Keratinocyte (primary cell): ENCODE measurements at regions not wholly inside any gene's neighbourhood (a gene's known extent, or its start where the extent isn't known, plus 50 kb on each side); places are given as distances from the start of the nearest gene placed in this dataset.

Experiments
- CTCF ChIP-seq, 3 experiments: IDR thresholded peaks in 1 of 3; conservative IDR thresholded peaks in 1 of 3; optimal IDR thresholded peaks in 1 of 3; 2 replicates in 2 of 3; 3 replicates in 1 of 3; pipeline versions ENCODE3 to v1.5.1; 2011; ENCODE audit warnings: low read length in 3 of 3, mild to moderate bottlenecking in 3 of 3, moderate library complexity in 2 of 3, control low read depth in 1 of 3, inconsistent platforms in 1 of 3; ENCODE audit not compliant: insufficient read depth in 2 of 3; ENCODE audit errors: extremely low read depth in 1 of 3
- EZH2 ChIP-seq: IDR thresholded peaks from one replicate; pipeline ENCODE4 v1.6.1; 2012; ENCODE audit warnings: inconsistent platforms, mild to moderate bottlenecking, low read length, moderate library complexity

- no peak for TF ChIP-seq CTCF (optimal IDR thresholded peaks at IDR 0.05 in 1 of 3, IDR thresholded peaks at IDR 0.05 in 1 of 3, conservative IDR thresholded peaks at IDR 0.05 in 1 of 3; ENCODE audit: extremely low read depth in 1 of 3, insufficient read depth in 2 of 3, low read length in 3 of 3)
- no peak for TF ChIP-seq EZH2
These were observed 63.7 kb upstream of the NDN start for GRCh38 chr15:23750776-23751175.
